Naive thymus-derived CD8-positive, alpha-beta T cell (primary cell): ENCODE measurements at regions not wholly inside any gene's neighbourhood (a gene's known extent, or its start where the extent isn't known, plus 50 kb on each side); places are given as distances from the start of the nearest gene placed in this dataset.
"Not testable (repeated sequence)": the region's sequence is repeated elsewhere in the genome, so short reads cannot be mapped to it uniquely, and the experiment has no call there.

ENCODE experiments used
- ATAC-seq, 2 donors: fragments of 150-1000 bp; cut with Tn5 transposase in 1 of 2; sonication (Bioruptor Pico), chemical (Tn5 transposase) in 1 of 2; 1 replicate in 1 of 2; 2 replicates in 1 of 2; pipeline ENCODE4 v1.10.0; 2021; ENCODE audit warnings: mild to moderate bottlenecking in 2 of 2, moderate library complexity in 2 of 2
- POLR2A ChIA-PET: fragments of 350-600 bp; sonication (Branson Sonifier 250); formaldehyde crosslinking; loops from one replicate; lab custom pipeline; 2021; ENCODE audit warnings: antibody characterized with exemption; lab: Charles Lee
- DNase-seq, 10 donors: peaks; one replicate each; pipeline versions ENCODE4 v3.0.0 to v3.0.0-alpha.2; 2020 to 2022
- H3K27ac Mint-ChIP-seq, 10 donors: one replicate each; pipeline ENCODE4 v1.8.0; 2020 to 2022; ENCODE audit warnings: mild to moderate bottlenecking in 10 of 10, mixed read lengths in 10 of 10, moderate library complexity in 4 of 10, inconsistent platforms in 1 of 10
- H3K27me3 Mint-ChIP-seq, 5 donors: one replicate each; pipeline ENCODE4 v1.8.0; 2021 to 2022; ENCODE audit warnings: mixed read lengths in 5 of 5
- H3K36me3 Mint-ChIP-seq, 3 donors: one replicate each; pipeline ENCODE4 v1.8.0; 2020 to 2022; ENCODE audit warnings: mixed read lengths in 3 of 3, mild to moderate bottlenecking in 2 of 3, inconsistent platforms in 1 of 3
- H3K4me1 Mint-ChIP-seq, 4 donors: one replicate each; pipeline ENCODE4 v1.8.0; 2021 to 2022; ENCODE audit warnings: mixed read lengths in 4 of 4
- H3K4me3 Mint-ChIP-seq, 10 donors: one replicate each; pipeline ENCODE4 v1.8.0; 2020 to 2022; ENCODE audit warnings: mild to moderate bottlenecking in 10 of 10, mixed read lengths in 10 of 10, moderate library complexity in 6 of 10, inconsistent platforms in 1 of 10
- H3K9me3 Mint-ChIP-seq, 9 donors: one replicate each; pipeline ENCODE4 v1.8.0; 2020 to 2022; ENCODE audit warnings: mixed read lengths in 9 of 9, mild to moderate bottlenecking in 3 of 9, inconsistent platforms in 1 of 9, moderate library complexity in 1 of 9

DNA sequence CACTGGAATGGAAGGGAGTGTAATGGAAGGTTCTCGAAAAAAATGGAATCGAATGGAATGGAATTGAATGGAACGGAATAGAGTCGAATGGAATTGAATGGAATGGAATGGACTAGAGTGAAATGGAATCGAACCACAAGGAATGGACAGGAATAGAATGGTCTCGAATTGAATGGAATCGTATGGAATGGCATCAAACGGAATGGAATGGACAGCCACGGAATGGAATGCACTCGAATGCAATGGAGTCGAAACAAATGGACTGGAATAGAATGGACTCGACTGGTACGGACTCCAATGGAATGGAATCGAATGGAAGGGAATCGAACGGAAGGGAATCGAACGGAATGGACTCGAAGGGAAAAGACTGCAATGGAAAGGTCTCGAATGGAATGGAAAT lies 31055.5 kb downstream of the CDY1 start:
- DNase-seq, H3K4me3 Mint-ChIP-seq, H3K4me1 Mint-ChIP-seq, H3K9me3 Mint-ChIP-seq, H3K36me3 Mint-ChIP-seq, H3K27ac Mint-ChIP-seq, H3K27me3 Mint-ChIP-seq, ATAC-seq, POLR2A ChIA-PET: not testable (repeated sequence)

GRCh38 chrY:56678046-56678626 lies 31056.2 kb downstream of the CDY1 start:
- POLR2A ChIA-PET, H3K9me3 Mint-ChIP-seq, H3K27me3 Mint-ChIP-seq, H3K27ac Mint-ChIP-seq, H3K4me1 Mint-ChIP-seq, H3K4me3 Mint-ChIP-seq, H3K36me3 Mint-ChIP-seq, ATAC-seq, DNase-seq: not testable (repeated sequence)

DNA sequence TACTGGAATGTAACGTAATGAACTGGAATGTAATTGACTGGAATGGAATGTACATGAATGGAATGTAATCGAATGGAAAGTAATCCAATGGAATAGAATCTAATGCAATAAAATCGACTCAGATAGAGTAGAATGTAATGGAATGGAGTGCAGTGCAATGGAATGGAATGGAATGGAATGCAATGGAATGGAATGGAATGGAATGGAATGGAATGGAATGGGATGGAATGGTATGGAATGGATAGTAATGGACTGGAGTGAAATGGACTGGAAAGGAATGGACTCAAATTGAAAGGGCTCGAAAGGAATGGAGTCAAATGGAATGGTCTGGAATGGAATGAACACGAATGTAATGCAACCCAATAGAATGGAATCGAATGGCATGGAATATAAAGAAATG lies 31063.5 kb downstream of the CDY1 start:
- POLR2A ChIA-PET, H3K27me3 Mint-ChIP-seq, H3K36me3 Mint-ChIP-seq, H3K9me3 Mint-ChIP-seq, ATAC-seq, H3K4me3 Mint-ChIP-seq, H3K4me1 Mint-ChIP-seq, H3K27ac Mint-ChIP-seq: not testable (repeated sequence)
- peak in 3 of 10 donors; percentile 0 to 23 (median 12) for DNase-seq
